Liver (tissue), 7 donors: ENCODE measurements at regions not wholly inside any gene's neighbourhood (a gene's known extent, or its start where the extent isn't known, plus 50 kb on each side); places are given as distances from the start of the nearest gene placed in this dataset.
"Not testable (repeated sequence)": the region's sequence is repeated elsewhere in the genome, so short reads cannot be mapped to it uniquely, and the experiment has no call there.

ENCODE experiments used
- DNase-seq: peaks from one replicate; pipeline ENCODE4 v3.0.0-alpha.2; 2017; ENCODE audit warnings: low spot score
- H3K27ac ChIP-seq, 2 donors: one replicate each; pipeline ENCODE4 v1.7.0; 2013; ENCODE audit warnings: inconsistent platforms in 2 of 2, low read length in 2 of 2, control low read depth in 1 of 2, low read depth in 1 of 2, mild to moderate bottlenecking in 1 of 2
- H3K27me3 ChIP-seq, 4 donors: one replicate each; pipeline versions ENCODE4 v1.6.1 to v1.7.0; 2013; ENCODE audit warnings: low read length in 3 of 4, inconsistent platforms in 1 of 4, mild to moderate bottlenecking in 1 of 4, moderate library complexity in 1 of 4; ENCODE audit not compliant: control insufficient read depth in 4 of 4, insufficient read depth in 4 of 4
- H3K36me3 ChIP-seq, 4 donors: one replicate each; pipeline versions ENCODE4 v1.6.1 to v1.7.0; 2013; ENCODE audit warnings: low read length in 3 of 4, mild to moderate bottlenecking in 3 of 4, low read depth in 1 of 4, moderate library complexity in 1 of 4; ENCODE audit not compliant: control insufficient read depth in 4 of 4, insufficient read depth in 3 of 4
- H3K4me1 ChIP-seq, 4 donors: one replicate each; pipeline versions ENCODE4 v1.6.1 to v1.7.0; 2013; ENCODE audit warnings: low read length in 3 of 4, mild to moderate bottlenecking in 3 of 4, moderate library complexity in 1 of 4; ENCODE audit not compliant: control insufficient read depth in 4 of 4, insufficient read depth in 4 of 4
- H3K4me3 ChIP-seq, 3 donors: one replicate each; pipeline versions ENCODE4 v1.6.1 to v1.7.0; 2013; ENCODE audit warnings: low read length in 3 of 3, control low read depth in 1 of 3, low read depth in 1 of 3, mild to moderate bottlenecking in 1 of 3
- H3K9ac ChIP-seq, 2 donors: one replicate each; pipeline ENCODE4 v1.7.0; 2013; ENCODE audit warnings: low read length in 2 of 2, mild to moderate bottlenecking in 2 of 2, moderate library complexity in 2 of 2, control low read depth in 1 of 2, low read depth in 1 of 2
- H3K9me3 ChIP-seq, 4 donors: one replicate each; pipeline versions ENCODE4 v1.6.1 to v1.7.0; 2013; ENCODE audit warnings: low read length in 3 of 4; ENCODE audit not compliant: control insufficient read depth in 4 of 4
- EGR1 ChIP-seq, 2 donors: IDR thresholded peaks; 2 replicates each; pipeline ENCODE4 v1.6.1; 2016 to 2018; ENCODE audit warnings: antibody characterized with exemption in 2 of 2, low read depth in 2 of 2
- FOXA1 ChIP-seq: IDR thresholded peaks from 2 replicates; pipeline ENCODE4 v1.6.1; 2016; ENCODE audit warnings: antibody characterized with exemption
- FOXA2 ChIP-seq: IDR thresholded peaks from 2 replicates; pipeline ENCODE4 v1.6.1; 2016; ENCODE audit warnings: antibody characterized with exemption
- GABPA ChIP-seq, 2 donors: IDR thresholded peaks in 1 of 2; conservative IDR thresholded peaks in 1 of 2; 2 replicates each; pipeline ENCODE4 v1.6.1; 2016; ENCODE audit warnings: antibody characterized with exemption in 2 of 2, mild to moderate bottlenecking in 1 of 2, moderate library complexity in 1 of 2
- HNF4A ChIP-seq, 2 donors: conservative IDR thresholded peaks; 2 replicates each; pipeline ENCODE4 v1.6.1; 2016; ENCODE audit warnings: antibody characterized with exemption in 2 of 2, mild to moderate bottlenecking in 2 of 2
- HNF4G ChIP-seq: IDR thresholded peaks from 2 replicates; pipeline ENCODE4 v1.6.1; 2016; ENCODE audit warnings: antibody characterized with exemption
- JUND ChIP-seq, 2 donors: IDR thresholded peaks; 2 replicates each; pipeline ENCODE4 v1.6.1; 2016; ENCODE audit warnings: antibody characterized with exemption in 2 of 2
- NR2F2 ChIP-seq: IDR thresholded peaks from 2 replicates; pipeline ENCODE4 v1.6.1; 2016; ENCODE audit warnings: antibody characterized with exemption
- RAD21 ChIP-seq, 2 donors: IDR thresholded peaks; 2 replicates each; pipeline ENCODE4 v1.6.1; 2016; ENCODE audit warnings: antibody characterized with exemption in 2 of 2, mild to moderate bottlenecking in 2 of 2
- REST ChIP-seq: IDR thresholded peaks from 2 replicates; pipeline ENCODE4 v1.6.1; 2016; ENCODE audit warnings: antibody characterized with exemption, mild to moderate bottlenecking
- RXRA ChIP-seq, 2 donors: IDR thresholded peaks; 2 replicates each; pipeline ENCODE4 v1.6.1; 2017 to 2018; ENCODE audit warnings: antibody characterized with exemption in 2 of 2, mild to moderate bottlenecking in 1 of 2
- SP1 ChIP-seq: IDR thresholded peaks from 2 replicates; pipeline ENCODE4 v1.6.1; 2018; ENCODE audit warnings: antibody characterized with exemption, mild to moderate bottlenecking
- TAF1 ChIP-seq: conservative IDR thresholded peaks from 2 replicates; pipeline ENCODE4 v1.6.1; 2016; ENCODE audit warnings: antibody characterized with exemption, mild to moderate bottlenecking
- YY1 ChIP-seq: IDR thresholded peaks from 2 replicates; pipeline ENCODE4 v1.6.1; 2016; ENCODE audit warnings: antibody characterized with exemption, mild to moderate bottlenecking
- ZBTB33 ChIP-seq: IDR thresholded peaks from 2 replicates; pipeline ENCODE4 v1.6.1; 2016; ENCODE audit warnings: antibody characterized with exemption
- WGBS: extraction: QIAGEN DNeasy Blood & Tissue Kit; methylation state at CpG from one replicate; pipeline ENCODE4 v1.1.7; 2013; 5-methylcytosine and 5-hydroxymethylcytosine counted together
- TF ChIP-seq, protein P1 (sequence below): IDR thresholded peaks from 2 replicates; pipeline ENCODE4 v1.6.1; 2016; ENCODE audit warnings: antibody characterized with exemption
- TF ChIP-seq, protein P2 (sequence below): IDR thresholded peaks from 2 replicates; pipeline ENCODE4 v1.6.1; 2016; ENCODE audit warnings: antibody characterized with exemption
- donor health status: healthy.
- donor health status: healthy.
- donor health status: healthy.
- donor health status: healthy.

GRCh38 chr2:155481141-155481540, 782.6 kb downstream of the KCNJ3 start:
- H3K9ac ChIP-seq, result no peak overlapping the region
- H3K36me3 ChIP-seq, result no peaks in the 10 kb centered on the region
- H3K27ac ChIP-seq, result no peak overlapping the region
- TF ChIP-seq, protein P1, sequence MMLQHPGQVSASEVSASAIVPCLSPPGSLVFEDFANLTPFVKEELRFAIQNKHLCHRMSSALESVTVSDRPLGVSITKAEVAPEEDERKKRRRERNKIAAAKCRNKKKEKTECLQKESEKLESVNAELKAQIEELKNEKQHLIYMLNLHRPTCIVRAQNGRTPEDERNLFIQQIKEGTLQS, result no peak
- TF ChIP-seq SP1 (no peak), FOXA1 (no peak), ZBTB33 (no peak), TAF1 (no peak), EGR1 (IDR thresholded peaks at IDR 0.05; ENCODE audit: low read depth in 2 of 2) (no peak), REST (no peak), HNF4G (no peak), YY1 (no peak), RAD21 (IDR thresholded peaks at IDR 0.05) (no peak), HNF4A (conservative IDR thresholded peaks at IDR 0.05) (no peak), NR2F2 (no peak), GABPA (IDR thresholded peaks at IDR 0.05 in 1 of 2, conservative IDR thresholded peaks at IDR 0.05 in 1 of 2) (no peak)
- TF ChIP-seq, protein P2, sequence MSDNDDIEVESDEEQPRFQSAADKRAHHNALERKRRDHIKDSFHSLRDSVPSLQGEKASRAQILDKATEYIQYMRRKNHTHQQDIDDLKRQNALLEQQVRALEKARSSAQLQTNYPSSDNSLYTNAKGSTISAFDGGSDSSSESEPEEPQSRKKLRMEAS, result no peak
- H3K4me1 ChIP-seq, result no peaks in the 10 kb centered on the region
- no peak overlapping the region for H3K4me3 ChIP-seq
- DNase-seq, result no peak
- no peaks in the 10 kb centered on the region for H3K9me3 ChIP-seq
- H3K27me3 ChIP-seq, result no peaks in the 10 kb centered on the region

GRCh38 chr2:155472018-155472417, 773.5 kb downstream of the KCNJ3 start:
- not testable (repeated sequence) for DNase-seq, H3K9me3 ChIP-seq, H3K9ac ChIP-seq, H3K4me1 ChIP-seq, H3K4me3 ChIP-seq, H3K27me3 ChIP-seq, H3K27ac ChIP-seq, H3K36me3 ChIP-seq
- WGBS, result 85% methylated on average over 13 of the region's 14 CpGs

DNA sequence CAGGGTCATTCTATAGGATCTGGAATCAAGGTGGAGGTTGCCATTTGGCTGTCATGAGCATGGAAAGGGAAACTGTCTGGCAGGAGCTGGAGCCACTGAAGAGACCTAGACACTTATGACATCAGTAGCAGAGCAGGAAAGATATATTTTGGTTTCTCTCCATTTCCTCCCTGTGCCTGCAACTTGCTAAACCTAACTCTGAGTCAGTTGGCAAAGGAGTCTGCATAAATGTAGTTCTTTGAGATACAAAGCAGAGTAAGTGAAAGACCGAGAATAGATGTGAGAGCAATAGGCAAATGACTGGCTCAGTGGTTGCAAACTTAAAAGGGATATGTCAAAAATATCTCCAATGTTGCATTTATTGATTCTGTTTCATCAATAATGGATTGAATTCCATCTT, 757.7 kb downstream of the KCNJ3 start:
- H3K4me1 ChIP-seq, result no peaks in the 10 kb centered on the region
- H3K27ac ChIP-seq, result no peak overlapping the region
- H3K4me3 ChIP-seq, result no peak overlapping the region
- no peak overlapping the region for H3K9ac ChIP-seq
- WGBS, result 74% methylated on average over 1 of the region's 1 CpG
- H3K36me3 ChIP-seq, result no peaks in the 10 kb centered on the region
- H3K9me3 ChIP-seq, result no peaks in the 10 kb centered on the region
- no peak for DNase-seq
- H3K27me3 ChIP-seq, result no peaks in the 10 kb centered on the region
- TF ChIP-seq, protein P1, result no peak
- no peak for TF ChIP-seq SP1
- TF ChIP-seq EGR1 (IDR thresholded peaks at IDR 0.05; ENCODE audit: low read depth in 2 of 2), result no peak
- TF ChIP-seq RAD21 (IDR thresholded peaks at IDR 0.05), result no peak
- no peak for TF ChIP-seq JUND (IDR thresholded peaks at IDR 0.05)
- TF ChIP-seq FOXA2, result no peak
- TF ChIP-seq, protein P2, result no peak
- TF ChIP-seq RXRA (IDR thresholded peaks at IDR 0.05), result no peak
- TF ChIP-seq REST, result no peak
- TF ChIP-seq FOXA1, result no peak
- TF ChIP-seq HNF4G, result no peak
- TF ChIP-seq NR2F2, result no peak
- TF ChIP-seq GABPA (IDR thresholded peaks at IDR 0.05 in 1 of 2, conservative IDR thresholded peaks at IDR 0.05 in 1 of 2), result no peak
- no peak for TF ChIP-seq HNF4A (conservative IDR thresholded peaks at IDR 0.05)
